ENCODE measurements at regions not wholly inside any gene's neighbourhood (a gene's known extent, or its start where the extent isn't known, plus 50 kb on each side); places are given as distances from the start of the nearest gene placed in this dataset.
"Not testable (repeated sequence)": the region's sequence is repeated elsewhere in the genome, so short reads cannot be mapped to it uniquely, and the experiment has no call there.

- DNase-seq = no peak
Measured at GRCh38 chr12:46669720-46670119, 156.1 kb downstream of the SLC38A4 start.

DNA sequence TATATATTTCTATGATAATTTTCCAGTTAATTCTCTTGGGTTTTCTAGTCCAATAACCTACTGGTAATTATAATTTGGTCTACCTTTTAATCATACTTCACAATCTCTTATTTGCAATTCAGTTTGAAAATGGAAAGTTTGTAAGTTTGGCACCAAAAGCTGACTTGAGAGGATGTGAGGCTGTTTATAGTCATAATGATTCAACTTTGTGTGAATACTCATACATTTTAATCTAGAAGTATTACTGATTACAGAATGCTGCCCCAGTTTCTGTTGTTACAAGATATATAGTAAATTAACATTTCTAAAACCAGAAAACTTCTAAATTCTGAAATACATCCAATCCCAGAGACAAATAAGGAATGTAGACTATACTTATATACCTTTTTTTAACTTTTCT is 158.2 kb downstream of the SLC38A4 start:
- no peak for DNase-seq

DNA sequence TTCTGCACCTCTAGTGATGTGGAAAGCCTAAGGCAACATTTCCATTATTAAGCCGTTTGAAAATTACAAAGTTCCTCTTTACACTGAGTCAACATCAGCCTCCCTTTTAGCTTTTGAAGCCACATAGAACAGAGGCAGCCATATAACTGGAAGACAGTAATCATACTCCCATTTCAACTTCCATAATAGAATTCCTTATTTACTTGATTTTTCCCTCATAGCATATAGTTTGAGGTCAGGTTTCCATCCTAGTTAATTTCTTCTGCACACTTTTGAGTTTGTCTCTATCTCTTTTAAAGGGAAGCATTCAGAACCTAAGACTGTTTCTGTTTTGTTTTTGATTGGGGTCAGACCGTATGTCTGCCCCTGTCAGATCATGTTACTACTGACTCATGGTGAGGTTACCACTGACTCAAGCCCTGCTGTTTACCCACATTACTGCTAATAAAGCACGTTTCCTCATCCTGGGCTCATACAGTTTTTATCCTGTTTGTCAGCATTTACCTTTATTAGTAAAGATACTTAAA is 161.0 kb downstream of the SLC38A4 start:
- DNase-seq = no peak

DNA sequence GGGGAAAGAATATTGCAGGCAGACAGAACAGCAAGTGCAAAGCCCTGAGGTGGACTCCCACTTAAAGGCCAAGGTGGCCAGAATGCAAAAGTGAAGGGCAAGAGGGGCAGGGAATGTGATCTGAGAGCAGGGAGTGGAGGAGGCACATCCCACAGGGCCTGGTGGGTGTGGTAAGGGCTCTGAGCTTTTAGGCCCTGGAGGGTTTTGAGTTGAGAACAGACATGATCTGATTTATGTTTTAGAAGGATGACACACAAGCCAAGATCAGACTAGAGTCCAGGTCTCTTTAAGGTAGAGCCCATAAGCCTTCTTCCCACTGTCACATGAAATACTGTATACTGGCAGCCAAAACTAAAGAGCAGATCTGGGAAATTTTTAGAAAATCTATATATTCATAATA is 162.5 kb downstream of the SLC38A4 start:
- DNase-seq = no peak

GRCh38 chr12:46661110-46661845 is 164.5 kb downstream of the SLC38A4 start:
- DNase-seq = no peak

DNA sequence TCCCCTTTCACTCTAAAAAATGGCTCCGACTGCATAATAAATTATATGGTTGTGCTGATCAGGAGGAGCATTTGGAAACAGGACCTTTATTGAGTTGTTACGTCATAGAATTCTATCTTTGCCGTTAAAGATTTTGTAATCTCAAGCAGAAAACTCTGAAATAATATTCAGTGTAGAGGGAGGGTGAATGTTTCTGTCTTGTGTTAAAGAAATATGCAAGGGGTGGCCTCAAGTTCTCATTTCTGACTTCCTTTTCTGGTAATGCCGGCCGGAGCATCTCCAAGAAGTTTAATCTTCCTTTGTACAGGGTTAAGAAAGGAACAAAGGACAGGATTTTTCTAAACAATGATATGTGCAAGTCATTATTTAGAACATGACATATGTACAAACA is 165.1 kb downstream of the SLC38A4 start:
- no peak for DNase-seq

DNA sequence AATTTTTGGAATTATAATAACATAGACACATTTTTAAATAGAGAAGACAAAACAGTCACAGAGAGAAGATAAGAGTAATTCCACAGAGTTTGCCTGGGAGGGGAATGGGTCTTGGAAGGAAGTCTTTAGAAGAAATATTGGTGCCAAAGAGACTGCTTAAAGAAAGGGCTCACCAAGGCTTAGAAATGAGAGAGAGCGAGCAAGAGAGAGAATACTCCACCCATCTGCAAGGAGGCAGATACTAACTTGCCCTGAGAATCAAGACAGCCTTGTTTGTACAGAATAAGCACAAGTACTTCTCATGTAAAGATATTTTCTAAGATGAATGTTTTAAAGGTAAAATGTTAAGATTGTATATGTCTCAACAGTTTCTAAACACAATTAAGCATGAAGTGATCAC is 165.5 kb downstream of the SLC38A4 start:
- no peak for DNase-seq

GRCh38 chr12:46659824-46660223 is 166.0 kb downstream of the SLC38A4 start:
- DNase-seq = no peak

- no peak for DNase-seq
Measured at GRCh38 chr12:46659032-46659650, 166.7 kb downstream of the SLC38A4 start.

DNA sequence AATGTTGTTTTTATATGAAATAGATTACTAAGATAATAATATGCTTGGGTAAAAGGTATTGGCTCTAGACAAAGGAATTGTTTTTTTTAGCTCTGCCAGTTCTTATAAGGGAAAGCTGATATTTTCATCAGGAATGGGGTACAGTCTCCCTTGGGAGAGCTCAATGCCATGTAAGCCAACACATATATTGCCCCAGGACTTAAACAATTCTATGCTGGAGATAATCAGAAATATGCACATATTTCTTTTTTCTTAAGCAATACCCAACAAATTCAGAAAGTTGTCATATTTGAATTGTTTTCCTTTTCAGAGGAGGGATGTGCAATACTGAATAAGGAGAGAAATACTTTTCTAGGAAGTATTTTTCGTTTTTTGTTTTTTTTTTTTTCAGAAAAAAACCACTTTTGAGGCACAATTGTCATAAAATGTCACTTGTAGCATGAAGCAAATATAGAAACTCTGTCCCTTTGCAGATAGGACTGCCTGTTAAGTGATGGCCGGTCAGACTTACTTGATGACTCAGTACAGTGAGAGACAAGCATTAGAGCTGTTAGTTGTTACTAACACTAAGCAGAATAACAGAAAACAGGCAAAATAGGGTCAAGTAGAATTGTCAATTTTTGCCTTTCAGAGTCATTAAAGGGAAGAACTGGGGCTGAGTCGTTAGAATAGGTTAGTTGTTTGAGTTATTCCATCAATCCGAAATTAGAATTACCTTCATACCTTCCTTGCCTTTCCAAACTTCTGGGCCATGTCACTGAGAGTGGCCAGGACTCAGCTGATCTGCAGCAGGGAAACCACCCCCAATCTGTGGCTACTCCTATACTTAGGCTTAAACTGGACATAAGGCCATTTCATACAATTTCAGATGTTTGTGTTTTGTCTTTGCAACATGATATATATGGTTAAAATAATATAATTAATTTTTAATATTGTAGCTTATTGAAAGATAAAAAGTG is 168.1 kb downstream of the SLC38A4 start:
- no peak for DNase-seq

DNA sequence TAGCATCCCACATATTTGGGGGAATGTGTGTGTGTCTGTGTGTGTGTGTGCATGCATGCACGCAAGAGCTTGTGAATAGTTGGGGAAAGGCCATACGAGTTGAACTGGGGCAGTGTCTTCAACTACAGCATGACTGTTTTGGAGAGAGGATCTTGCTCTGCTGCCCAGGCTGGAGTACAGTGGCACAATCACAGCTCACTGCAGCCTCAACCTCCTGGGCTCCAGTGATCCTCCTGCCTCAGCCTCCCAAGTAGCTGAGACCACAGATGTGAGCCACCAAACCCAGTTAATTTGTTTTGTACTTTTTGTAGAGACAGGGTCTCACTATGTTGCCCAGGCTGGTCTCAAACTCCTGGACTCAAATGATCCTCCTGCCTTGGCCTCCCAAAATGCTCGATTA is 169.8 kb downstream of the SLC38A4 start:
- DNase-seq = not testable (repeated sequence)

DNA sequence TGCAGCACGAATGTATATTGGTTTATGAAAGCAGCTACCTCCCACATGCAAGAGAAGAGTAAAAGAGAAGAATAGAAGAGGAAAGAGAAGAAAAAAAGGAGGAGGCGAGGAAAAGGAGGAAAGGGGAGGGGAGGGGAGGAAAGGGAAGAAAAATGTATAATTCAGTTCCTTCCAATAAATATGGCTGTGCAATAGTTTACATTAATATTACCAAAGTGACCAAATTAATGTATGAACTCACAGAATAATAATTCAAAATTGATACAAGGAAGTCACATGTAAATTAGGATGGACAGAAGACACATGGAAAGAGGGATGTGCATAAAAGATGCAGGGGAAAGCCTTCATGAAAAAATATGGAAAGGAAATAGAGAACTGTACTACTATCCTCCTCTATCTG is 172.5 kb downstream of the SLC38A4 start:
- DNase-seq = no peak

GRCh38 chr12:46652692-46653091 is 173.1 kb downstream of the SLC38A4 start:
- DNase-seq = no peak

GRCh38 chr12:46650688-46651087 is 175.1 kb downstream of the SLC38A4 start:
- DNase-seq = no peak

- DNase-seq = no peak
Measured at GRCh38 chr12:46649433-46649832, 176.4 kb downstream of the SLC38A4 start.

DNA sequence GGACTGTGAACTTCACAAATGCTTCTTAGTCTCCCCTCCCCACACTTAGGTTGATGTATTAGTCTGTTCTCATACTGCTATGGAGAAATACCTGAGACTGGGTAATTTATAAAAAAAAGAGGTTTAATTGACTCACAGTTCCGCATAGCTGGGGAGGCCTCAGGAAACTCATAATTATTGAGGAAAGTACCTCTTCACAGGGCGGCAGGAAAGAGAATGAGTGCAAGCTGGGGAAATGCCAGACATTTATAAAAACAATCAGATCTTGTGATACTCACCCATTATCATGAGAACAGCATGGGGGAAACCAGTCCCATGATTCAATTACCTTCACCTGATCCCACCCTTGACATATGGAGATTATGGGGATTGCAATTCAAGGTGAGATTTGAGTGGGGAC is 178.8 kb downstream of the SLC38A4 start:
- DNase-seq = no peak

GRCh38 chr12:46641649-46642048 is 184.1 kb downstream of the SLC38A4 start:
- DNase-seq = not testable (repeated sequence)

- DNase-seq = no peak
Measured at GRCh38 chr12:46635818-46636217, 190.0 kb downstream of the SLC38A4 start.

GRCh38 chr12:46629331-46630229 is 196.2 kb downstream of the SLC38A4 start:
- no peak for DNase-seq

DNA sequence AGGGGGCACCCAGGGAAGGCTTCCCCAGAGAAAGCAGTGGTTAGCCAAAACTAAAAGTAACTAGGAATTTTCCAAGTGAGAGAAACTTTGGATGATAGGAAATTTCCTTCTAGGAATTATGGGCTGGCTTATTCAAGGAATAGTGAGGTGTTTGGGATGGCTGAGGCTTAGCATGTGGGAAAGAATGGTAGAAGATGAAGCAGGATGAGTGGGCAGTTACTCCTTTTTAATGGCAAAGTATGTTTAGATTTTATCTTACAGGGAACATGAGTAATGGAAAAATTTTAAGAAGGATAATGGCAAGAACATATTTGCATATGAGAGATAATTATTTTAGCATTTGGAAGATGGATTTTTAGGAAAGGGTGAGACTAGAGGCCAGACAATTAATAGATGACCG is 197.6 kb downstream of the SLC38A4 start:
- no peak for DNase-seq

- DNase-seq = no peak
Measured at GRCh38 chr12:46627686-46628085, 198.1 kb downstream of the SLC38A4 start.

GRCh38 chr12:46619474-46619873 is 206.3 kb downstream of the SLC38A4 start:
- not testable (repeated sequence) for DNase-seq

Measured in stimulated activated CD4-positive, alpha-beta T cell treated with anti-CD3 and anti-CD28 coated beads, Interleukin-4, amount 100 ng/mL, for 4 hours (primary cell).